HG02870 (cell line): ENCODE measurements at regions not wholly inside any gene's neighbourhood (a gene's known extent, or its start where the extent isn't known, plus 50 kb on each side); places are given as distances from the start of the nearest gene placed in this dataset.
"Not testable (repeated sequence)": the region's sequence is repeated elsewhere in the genome, so short reads cannot be mapped to it uniquely, and the experiment has no call there.

Experiments
- ATAC-seq: cut with Tn5 transposase; IDR thresholded peaks from one replicate; pipeline ENCODE4 v1.9.1; 2021; ENCODE audit warnings: mild to moderate bottlenecking, moderate library complexity; ENCODE audit not compliant: unreplicated experiment

DNA sequence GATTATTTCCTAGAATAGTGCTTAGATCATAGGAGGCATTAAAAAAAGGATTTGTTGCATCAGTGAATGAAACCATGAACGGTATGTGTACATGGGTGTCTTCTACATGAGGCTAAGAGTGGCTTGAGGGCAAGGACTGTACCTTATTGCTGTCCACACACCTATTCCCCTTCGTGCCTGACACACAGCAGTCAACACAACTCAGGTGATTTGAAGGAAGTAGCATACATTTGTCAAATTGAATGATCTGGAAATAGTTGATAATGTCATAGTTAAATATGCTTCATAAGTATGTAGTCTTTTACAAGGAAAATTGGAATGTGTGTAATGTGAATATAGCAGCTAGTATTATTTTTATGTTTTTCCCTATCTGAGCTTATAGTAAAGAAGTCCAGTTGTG, 189.0 kb upstream of the DAB1 start:
- no peak for ATAC-seq

DNA sequence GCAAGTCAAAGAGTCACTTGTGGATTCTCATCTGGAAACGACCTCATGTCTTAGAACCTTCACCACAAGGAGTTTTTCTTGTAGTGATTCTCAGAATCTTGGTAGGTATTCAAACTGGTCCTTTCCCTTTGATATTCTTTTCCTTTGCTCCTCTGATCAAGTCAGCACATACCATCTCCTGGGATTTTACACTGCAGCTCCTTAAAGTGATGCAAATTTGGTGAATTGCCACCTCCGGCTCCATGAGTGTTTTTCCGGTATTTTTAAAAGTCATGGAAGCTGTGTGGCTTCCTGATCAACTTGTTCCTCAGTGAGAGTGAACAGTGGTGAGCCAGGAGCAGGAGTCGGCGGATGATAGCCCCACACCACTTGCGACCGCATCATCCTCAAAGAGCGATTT, 182.1 kb upstream of the DAB1 start:
- ATAC-seq, result no peak

DNA sequence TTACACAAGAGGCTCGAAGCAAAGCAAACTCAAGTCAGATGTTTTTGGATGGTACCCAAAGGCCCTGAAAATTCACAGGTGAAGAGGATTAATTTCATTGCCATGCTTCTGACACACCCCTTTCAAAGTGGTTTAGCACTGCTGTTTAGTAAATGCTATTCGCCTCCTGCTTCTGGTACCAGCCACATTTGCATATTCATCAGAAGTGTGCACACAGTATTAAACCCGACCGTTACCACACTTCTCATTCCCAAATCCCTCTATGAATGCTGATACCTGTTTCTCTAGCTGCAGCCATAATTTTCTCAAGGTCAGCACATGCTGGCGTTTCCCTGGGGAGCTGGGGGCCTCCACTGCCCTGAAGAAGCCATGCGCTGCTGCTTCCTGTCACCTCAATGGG, 179.8 kb upstream of the DAB1 start:
- ATAC-seq, result no peak

DNA sequence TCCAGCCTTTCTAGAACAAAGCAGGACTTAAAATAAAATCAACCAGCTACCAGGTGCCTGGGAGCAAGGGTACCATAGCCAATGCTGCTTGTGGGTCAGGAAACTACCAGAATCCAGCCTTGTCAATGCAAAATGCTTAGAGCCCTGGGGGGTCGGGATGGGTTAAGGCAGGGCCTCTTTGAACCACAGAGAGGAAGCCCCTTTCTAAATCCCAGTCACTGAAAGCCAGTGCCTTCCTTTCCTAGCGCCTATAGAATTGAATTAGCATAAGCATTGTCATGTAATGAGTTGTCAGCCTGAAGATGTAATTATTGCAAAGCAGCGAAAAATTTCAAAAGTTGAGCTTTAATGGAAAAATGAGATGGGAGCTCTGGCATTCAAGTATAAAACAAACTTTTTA, 176.6 kb upstream of the DAB1 start:
- ATAC-seq, result no peak

DNA sequence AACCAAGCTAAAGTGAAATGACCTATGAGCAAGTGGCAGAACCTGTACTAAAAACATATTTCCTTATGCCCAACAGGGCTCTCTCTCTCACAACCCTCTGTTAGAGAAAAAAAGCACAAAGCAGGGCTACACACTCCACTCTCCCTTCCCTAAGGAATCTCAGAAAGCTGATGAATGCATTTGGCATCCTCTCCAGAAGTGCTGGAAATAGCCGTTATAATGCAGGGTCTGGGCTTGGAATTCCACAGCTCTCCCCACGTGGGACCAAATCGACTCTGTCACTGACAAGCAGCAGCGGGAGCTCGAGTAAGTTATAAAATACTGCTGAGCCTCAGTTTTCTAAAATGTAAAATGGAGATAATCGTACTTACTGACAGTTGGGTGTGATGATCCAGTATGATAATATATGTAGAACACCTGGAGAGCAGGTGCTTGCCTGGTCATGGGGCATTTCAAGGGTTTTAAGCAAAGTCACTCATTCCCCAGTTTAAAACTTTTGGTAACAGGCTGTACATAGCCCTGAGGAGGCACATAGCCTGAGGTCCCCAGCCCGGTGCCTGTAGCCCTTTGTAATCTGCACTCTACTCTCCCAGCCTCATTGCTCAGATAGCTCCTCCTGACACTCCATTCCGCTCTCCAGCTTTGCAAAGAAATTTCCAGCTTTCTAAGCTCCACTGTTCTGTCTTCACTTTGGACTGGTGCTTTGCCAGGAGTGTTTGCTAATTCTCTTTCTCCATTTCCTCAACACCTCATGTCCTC, 175.6 kb upstream of the DAB1 start:
- ATAC-seq, result no peak

DNA sequence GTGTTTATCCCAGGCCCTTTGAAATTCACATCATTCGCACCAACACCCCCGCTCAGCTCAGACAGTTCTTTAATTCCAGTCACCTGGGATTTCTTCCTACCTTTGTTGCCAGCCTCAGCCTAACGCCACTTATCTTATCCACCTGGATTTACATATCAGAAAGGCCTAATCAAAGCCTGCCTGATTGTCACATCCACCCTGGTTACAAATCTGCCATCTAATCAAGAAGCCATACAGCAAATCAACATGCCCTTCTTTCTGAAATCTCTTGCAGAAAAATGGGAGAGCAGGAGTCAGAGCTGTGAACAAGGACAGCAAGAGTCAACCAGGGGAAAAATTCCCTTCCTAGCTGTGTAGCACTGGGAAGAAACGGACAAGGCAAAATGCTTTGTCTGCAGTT, 173.2 kb upstream of the DAB1 start:
- no peak for ATAC-seq

DNA sequence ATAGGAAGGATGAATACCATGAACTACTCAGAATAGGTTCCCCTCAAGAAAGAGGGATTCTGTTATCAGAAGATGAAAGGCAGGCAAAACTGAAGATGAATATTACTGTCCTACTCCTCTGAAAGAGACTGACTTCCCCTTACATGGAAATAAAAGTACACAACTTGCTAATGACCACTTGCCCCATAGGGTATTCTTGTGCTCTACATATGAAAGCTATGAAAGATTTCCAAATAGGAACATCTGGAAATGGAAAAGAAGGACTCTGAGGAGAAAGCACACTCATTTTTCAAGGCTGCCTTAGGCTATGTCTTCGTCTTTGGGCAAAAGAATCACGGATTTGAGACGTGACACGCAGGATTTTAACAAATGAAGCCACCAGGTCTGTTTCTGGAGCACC, 170.1 kb upstream of the DAB1 start:
- ATAC-seq, result no peak

DNA sequence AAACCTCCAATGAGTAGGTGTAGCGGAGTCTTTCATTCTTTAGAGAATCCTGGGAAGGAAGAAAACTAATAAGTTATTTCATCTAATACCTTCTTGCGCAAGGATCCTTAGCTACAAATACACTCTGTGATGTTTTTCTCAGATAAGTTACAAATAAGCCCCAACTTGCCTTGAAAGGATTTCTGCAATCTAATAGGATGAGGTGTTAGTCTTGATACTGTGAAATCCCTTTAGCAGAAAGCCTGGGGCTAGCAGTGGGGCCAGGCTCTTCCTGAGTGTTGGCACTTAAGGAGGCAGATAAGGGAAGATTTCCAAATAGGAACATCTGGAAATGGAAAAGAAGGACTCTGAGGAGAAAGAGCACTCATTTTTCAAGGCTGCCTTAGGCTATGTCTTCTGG, 168.0 kb upstream of the DAB1 start:
- no peak for ATAC-seq

DNA sequence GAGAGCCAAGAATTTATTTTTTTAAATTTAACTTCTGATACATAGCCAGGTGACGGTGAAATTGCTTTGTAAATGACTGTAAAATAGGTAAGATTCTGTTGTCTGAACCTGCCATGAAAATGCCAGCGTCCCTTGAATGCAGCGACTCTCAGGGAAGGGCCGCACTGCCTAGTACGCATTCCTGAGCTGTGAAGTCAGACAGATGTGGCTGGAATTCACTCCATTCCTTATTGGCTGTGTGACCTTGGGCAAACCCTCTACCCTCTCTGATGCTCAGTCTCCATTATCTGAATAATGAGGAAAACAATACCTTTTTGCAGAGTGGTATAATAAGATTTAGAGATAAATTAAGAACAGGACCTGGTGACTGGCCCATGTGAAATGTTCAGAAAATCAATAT, 167.1 kb upstream of the DAB1 start:
- no peak for ATAC-seq

DNA sequence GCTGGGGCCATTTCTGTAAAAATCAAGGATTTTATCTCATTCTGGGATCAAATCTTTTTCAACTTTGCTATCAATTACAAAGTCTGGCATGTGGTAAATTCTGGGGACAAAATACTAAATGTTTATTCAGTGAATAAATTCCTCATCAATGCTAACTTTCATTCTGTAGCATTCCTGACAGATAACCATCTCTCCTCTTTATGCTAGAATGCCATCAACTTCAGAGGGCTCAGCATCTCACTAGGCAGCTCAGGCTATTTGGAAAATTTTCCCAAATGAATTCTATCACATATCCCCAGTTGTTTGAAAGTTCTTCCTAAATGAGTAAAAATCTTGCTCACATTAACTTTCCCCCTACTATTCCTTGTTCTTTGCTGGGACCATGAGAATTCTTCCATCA, 163.0 kb upstream of the DAB1 start:
- ATAC-seq, result no peak

DNA sequence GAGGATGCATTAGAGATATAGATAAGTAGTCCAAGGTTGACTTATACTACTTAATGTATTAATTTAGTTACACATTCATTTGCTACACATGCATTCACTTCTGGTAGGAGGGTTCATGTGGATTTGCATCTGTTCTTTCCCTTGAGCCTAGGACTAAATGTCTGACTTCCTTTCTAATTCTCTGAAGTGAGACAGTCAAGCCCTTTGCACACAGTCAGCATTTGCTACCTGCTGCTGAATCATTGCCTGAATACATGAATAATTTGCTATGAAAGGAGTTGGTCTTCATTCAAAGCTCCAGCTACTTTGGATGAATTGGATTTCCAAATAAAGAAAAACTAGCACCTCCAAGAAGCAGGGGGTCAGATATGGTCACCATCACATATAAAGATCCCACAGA, 154.8 kb upstream of the DAB1 start:
- no peak for ATAC-seq

DNA sequence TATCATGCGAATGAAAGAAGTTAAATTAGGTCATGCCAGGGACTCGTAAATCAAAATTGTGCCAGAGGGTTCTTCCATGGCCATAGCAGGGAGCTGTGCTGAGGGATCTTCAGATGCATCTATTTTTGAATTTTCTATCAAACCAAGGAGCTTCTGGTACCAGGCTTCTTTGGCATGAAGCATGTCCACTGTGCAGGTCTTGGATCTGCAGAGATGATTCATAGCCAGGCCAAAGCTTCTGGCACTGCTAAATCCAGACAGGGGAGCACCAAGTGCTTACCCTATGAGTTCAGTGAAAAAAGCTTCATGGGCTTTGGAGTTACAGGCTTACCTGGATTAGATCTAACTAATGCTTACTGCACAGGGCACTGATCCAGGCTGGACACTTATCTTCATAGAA, 154.2 kb upstream of the DAB1 start:
- no peak for ATAC-seq

DNA sequence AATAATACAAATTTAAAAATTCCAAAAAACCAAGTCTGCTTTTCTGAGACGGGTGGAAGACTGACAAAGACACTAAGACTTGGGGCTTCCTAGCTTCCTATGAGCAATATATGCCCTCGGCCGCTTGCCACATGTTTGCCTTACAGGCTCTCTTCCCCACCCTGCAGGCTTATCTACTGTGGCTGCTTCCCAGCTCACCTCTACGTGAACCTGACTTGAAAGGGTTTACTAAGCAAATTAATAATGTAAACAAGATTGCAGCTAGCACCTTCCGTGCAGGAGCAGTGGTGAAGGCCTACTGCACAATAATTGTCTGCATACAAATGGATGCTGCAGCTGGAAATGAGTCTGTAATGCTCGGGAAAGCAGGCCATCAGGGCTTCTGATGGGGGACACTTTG, 152.9 kb upstream of the DAB1 start:
- no peak for ATAC-seq

DNA sequence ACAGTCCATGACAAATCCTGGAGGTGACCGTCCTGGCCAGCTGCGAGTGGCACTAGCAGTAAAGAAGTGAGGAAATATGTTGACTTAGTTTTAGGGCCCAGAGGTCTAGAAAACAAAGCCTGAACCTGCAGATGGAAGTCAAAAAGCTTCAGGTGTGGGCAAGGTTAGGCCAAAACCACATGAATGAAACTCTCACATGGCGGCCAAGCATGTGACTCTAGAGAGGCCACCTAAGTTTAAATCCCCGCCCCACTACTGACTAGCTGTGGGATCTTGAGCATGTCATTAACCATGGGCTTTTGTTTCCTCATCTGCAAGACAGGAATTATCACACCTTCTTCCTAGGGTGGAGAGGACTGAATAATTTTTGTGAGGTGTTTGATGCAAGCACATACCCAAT, 148.2 kb upstream of the DAB1 start:
- no peak for ATAC-seq

DNA sequence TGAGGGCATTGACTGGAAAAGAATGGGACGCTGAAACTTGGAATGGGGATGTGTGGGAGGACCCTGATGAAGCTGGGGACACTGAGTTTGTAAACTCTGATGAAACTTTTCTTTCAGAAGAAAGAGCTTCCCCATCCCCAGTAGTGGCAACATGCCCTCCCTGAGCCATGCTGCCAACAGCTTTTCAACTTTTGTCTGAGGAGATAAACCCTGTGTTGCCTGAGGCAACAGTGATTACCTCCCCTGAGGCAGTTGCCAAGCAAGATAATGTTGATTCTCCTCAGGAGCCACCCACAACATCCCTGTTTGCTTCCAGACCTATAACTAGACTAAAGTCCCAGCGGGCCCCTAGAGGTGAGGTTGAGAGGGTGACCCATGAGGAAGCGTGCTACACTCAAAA, 134.2 kb upstream of the DAB1 start:
- not testable (repeated sequence) for ATAC-seq

DNA sequence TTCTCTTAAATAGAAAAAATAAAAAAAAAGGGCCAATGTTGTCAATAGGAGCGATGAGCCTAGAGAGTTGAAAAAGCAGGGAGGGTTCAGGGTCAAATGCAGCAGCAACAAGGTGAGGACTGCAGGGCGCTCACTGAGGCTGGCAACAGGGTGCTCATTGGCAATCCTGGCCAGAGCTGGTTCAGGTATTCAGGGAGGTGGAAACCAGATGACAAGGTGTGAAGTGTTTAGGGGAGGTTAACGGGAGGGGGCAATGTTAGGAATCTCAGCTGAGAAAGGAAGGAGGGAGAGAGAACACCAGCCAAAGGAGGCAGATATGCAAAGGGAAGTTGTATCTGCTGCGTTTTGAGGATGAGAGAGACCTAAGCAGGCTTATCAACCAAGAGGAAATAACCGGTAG, 129.8 kb upstream of the DAB1 start:
- ATAC-seq, result no peak

DNA sequence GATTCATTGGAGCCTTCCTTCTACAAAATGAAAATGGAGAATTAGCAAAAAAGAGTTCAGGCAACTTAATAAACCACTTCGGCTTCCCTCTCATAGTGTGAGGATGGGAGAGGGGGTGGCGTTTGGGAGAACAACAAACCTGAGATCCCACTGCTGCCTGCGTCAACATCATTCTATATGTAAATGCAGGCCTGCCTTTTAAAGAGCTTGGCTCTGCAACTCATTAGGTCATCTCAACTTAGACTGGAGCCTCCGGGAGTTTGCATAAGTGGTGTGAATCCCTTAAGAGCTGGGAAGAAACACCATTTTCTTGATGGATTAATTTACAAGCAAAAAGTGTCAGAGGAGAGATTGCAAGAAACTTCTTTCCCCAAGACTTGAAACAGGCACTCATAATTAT, 127.6 kb upstream of the DAB1 start:
- ATAC-seq, result no peak

DNA sequence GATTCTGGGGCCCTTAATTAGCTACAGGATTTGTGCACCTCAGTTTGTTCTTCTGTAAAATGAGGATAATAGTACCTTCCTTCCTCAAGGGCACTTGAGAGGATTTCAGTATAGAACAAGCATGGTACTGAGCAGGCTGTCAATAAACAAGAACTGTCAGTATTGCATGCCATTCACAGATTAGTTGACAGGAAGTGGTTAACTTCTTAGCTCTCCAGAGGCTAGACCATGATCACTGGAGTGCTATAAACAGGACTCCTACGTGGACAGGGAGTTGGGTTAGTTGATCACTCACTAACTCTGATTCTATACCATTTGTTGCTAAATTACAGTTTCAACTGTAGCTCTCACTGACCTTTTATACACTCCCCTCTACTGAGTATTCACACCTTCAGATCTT, 126.2 kb upstream of the DAB1 start:
- ATAC-seq, result no peak

DNA sequence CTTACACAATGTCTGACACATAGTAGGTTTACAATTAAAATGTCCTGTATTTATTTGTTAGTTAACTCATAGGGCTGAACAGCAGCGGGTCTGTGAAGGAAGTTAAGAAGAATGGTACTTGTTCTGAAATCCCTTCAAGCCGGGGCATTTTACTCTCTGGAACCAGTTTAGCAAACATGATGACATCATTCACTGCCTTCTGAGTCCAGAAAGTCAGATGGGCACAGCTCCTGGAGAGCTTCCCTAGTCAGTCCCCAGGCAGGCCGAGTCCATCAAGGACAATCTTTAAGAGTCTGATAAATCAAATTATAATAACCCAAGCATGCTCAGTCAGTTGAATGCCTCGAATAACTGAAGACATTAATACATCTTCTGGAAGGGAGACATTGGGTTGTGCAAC, 125.4 kb upstream of the DAB1 start:
- ATAC-seq, result no peak

DNA sequence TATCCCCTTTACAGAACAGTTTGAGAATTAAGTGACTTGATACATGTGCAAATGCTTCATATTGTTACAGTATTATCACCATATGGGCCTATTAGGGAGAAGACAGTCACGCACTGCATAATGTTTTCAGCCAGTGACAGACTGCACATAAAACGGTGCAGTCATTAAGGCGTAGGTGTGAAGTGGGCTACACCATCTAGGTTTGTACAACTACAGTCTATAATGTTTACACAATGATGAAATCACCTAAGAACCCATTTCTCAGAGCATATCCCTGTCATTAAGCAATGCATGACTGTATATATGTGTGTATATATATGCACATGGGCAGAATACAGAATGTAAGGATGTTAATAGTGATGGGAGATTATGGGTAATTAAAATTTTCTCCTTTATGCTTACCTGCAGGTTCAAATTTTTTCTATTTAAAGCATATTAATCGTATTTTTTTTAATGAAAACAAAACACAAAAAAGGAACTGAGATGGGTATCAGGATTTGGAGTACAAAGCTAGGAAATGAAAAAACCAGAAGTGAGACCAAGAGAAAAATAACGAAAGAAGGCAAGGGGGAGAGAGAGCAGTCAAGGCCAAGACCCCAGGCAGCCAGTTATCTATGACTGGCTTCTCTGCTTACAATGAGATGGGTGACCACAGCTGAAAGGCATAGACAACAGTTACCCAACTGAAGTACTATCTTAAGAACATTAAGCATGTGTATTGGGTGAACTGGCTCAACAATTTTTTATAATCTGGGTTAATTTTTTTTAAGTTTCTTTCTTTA, 122.9 kb upstream of the DAB1 start:
- ATAC-seq, result peak; percentile 46

DNA sequence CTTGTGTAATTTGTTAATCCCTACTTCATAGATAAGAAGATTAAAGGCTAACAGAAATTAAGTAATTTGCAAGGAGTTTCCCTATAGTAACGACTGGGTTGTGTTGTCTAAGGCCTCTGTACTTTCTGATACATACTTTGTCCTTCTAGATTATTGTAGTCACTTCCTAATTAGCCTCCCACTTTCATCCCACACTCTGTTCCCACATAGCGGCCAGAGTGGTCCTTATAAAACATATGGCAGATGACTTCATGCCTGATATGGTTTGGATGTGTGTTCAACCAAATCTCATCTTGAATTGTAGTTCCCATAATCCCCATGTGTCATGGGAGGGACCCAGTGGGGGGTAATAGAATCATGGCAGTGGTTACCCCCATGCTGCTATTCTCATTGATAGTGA, 120.5 kb upstream of the DAB1 start:
- ATAC-seq, result no peak

DNA sequence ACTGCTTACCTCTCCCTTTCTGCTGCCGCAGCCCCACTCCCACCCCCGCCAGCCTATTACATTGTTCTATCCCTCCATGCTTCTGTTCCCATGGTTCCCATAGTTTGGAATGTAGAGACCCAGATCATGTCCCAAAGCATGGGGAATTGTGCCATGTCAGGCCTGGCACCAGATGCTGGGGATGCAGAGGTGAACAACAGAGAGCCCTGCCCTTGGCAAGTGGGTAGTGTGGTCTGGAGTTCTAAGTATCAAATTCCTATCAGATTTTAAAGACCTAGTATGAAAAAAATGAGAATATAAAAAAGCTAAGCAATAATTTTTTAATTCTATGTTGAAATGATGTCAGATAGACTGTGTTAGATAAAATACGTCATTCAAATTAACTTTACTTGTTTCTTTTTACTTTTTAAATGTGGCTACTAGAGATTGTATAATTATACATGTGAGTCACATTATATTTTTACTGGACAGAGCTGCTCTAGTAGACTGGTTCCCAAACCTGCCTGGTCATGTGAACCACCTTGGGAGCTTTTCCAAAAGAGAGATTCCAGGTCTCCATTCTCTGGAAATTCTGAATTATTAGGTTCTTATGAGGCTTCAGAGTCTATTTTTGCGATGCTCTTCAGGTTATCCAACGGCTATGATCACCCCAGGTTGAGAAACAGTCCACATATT, 113.0 kb upstream of the DAB1 start:
- no peak for ATAC-seq
